ENCODE measurements at regions not wholly inside any gene's neighbourhood (a gene's known extent, or its start where the extent isn't known, plus 50 kb on each side); places are given as distances from the start of the nearest gene placed in this dataset.

DNA sequence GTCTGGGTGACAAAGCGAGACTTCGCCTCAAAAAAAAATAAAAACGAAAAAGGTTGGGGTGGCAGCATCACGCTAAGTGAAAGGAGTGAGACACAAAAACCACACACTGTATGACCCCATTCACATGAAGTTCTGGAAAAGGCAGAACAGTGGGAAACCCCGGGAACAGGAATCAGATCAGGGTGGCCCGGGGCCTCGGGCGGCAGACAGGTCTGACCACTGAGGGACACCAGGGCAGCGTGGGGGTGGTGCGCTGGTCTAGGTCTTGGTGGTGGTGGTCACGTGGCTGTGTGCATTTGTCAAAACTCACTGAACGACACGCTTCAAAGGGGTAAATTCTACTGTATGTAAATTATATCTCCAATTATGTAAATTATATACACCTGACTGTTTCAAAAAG is 79.7 kb upstream of the PRR20G start:
- TF ChIP-seq EZH2 (IDR thresholded peaks at IDR 0.05; ENCODE audit: borderline replicate concordance, insufficient read depth, low read depth, low read length, poor library complexity, severe bottlenecking), result no peak
- TF ChIP-seq, protein P1, sequence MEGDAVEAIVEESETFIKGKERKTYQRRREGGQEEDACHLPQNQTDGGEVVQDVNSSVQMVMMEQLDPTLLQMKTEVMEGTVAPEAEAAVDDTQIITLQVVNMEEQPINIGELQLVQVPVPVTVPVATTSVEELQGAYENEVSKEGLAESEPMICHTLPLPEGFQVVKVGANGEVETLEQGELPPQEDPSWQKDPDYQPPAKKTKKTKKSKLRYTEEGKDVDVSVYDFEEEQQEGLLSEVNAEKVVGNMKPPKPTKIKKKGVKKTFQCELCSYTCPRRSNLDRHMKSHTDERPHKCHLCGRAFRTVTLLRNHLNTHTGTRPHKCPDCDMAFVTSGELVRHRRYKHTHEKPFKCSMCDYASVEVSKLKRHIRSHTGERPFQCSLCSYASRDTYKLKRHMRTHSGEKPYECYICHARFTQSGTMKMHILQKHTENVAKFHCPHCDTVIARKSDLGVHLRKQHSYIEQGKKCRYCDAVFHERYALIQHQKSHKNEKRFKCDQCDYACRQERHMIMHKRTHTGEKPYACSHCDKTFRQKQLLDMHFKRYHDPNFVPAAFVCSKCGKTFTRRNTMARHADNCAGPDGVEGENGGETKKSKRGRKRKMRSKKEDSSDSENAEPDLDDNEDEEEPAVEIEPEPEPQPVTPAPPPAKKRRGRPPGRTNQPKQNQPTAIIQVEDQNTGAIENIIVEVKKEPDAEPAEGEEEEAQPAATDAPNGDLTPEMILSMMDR (IDR thresholded peaks at IDR 0.05), result no peak
- Histone ChIP-seq H3K9ac (ENCODE audit: low read length) (no peak overlapping the region), H3K4me2 (replicated peaks; ENCODE audit: low read depth, low read length, poor library complexity, severe bottlenecking) (no peak overlapping the region), H4K20me1 (ENCODE audit: control insufficient read depth, insufficient read depth, low read length, poor library complexity, severe bottlenecking) (no peaks in the 10 kb centered on the region), H2AFZ (ENCODE audit: insufficient read depth, low read depth, low read length, poor library complexity, severe bottlenecking) (no peak overlapping the region), H3K4me3 (ENCODE audit: control extremely low read depth in 1 of 5, extremely low read depth in 1 of 5, insufficient read depth in 1 of 5, low read depth in 2 of 5, low read length in 4 of 5) (no peak overlapping the region), H3K79me2 (ENCODE audit: control insufficient read depth, insufficient read depth, low read length) (no peaks in the 10 kb centered on the region), H3K9me3 (ENCODE audit: control extremely low read depth in 1 of 3, control insufficient read depth in 2 of 3, insufficient read depth in 1 of 3, low read length in 2 of 3) (peaks cover 0 to 3% (median 0%) of the 10 kb centered on the region in 3 donors), H3K27me3 (replicated peaks in 1 of 4; ENCODE audit: control extremely low read depth in 1 of 4, control insufficient read depth in 3 of 4, insufficient read depth in 4 of 4, low read length in 3 of 4) (peaks cover 0 to 4% (median 0%) of the 10 kb centered on the region in 4 experiments), H3K36me3 (replicated peaks in 1 of 2; ENCODE audit: control extremely low read depth in 1 of 2, control insufficient read depth in 1 of 2, extremely low read depth in 1 of 2, insufficient read depth in 2 of 2, low read length in 1 of 2) (no peaks in the 10 kb centered on the region), H3K27ac (ENCODE audit: low read length in 2 of 2) (no peak overlapping the region), H3K4me1 (ENCODE audit: control insufficient read depth in 2 of 2, insufficient read depth in 2 of 2, low read length in 2 of 2) (no peaks in the 10 kb centered on the region)
- Mint-ChIP-seq H3K27me3 (peaks cover 37% of the 10 kb centered on the region), H3K27ac (no peak overlapping the region), H3K4me1 (no peaks in the 10 kb centered on the region), H3K4me3 (no peak overlapping the region), H3K9me3 (ENCODE audit: insufficient read depth) (no peaks in the 10 kb centered on the region)
- no peak for ATAC-seq (ENCODE audit: low read depth)
- ChIA-PET POLR2A (no interaction called here), CTCF (no interaction called here)
- no peak for DNase-seq
- 90% methylated on average over 7 of the region's 13 CpGs for WGBS (ENCODE audit: insufficient coverage)
- intact Hi-C loops (cut with micrococcal nuclease), result no loop called here

DNA sequence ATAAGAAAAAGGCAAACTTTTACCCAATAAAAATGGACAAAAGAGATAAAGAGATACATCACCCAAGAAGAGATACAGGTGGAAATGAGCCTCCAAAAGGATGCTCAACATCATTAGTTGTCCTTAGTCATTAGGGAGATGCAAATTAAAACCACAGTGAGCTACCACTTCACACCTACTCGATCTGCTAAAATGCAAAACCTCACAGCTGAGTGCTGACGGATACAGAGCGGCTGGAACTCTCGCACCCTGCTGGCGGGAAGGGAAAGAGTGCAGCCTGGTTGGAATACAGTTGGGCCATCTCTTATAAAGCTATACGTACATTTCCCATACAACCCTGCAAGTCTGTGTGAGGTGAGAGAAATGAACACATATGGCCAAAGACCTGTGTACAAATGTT is 78.5 kb upstream of the PRR20G start:
- no peaks in the 10 kb centered on the region for H3K4me1 Mint-ChIP-seq
- DNase-seq (no peak), ATAC-seq (ENCODE audit: low read depth) (no peak)
- ChIA-PET POLR2A (no interaction called here), CTCF (no interaction called here)
- TF ChIP-seq EZH2 (IDR thresholded peaks at IDR 0.05; ENCODE audit: borderline replicate concordance, insufficient read depth, low read depth, low read length, poor library complexity, severe bottlenecking), result no peak
- TF ChIP-seq, protein P1 (IDR thresholded peaks at IDR 0.05), result no peak
- H3K4me3 Mint-ChIP-seq, result no peak overlapping the region
- no peak overlapping the region for H3K4me2 ChIP-seq (replicated peaks; ENCODE audit: low read depth, low read length, poor library complexity, severe bottlenecking)
- H3K27me3 ChIP-seq (replicated peaks in 1 of 4; ENCODE audit: control extremely low read depth in 1 of 4, control insufficient read depth in 3 of 4, insufficient read depth in 4 of 4, low read length in 3 of 4), result peaks cover 0 to 4% (median 0%) of the 10 kb centered on the region in 4 experiments
- no peak overlapping the region for H2AFZ ChIP-seq (ENCODE audit: insufficient read depth, low read depth, low read length, poor library complexity, severe bottlenecking)
- no peaks in the 10 kb centered on the region for H3K4me1 ChIP-seq (ENCODE audit: control insufficient read depth in 2 of 2, insufficient read depth in 2 of 2, low read length in 2 of 2)
- no peak overlapping the region for H3K27ac Mint-ChIP-seq
- no peaks in the 10 kb centered on the region for H4K20me1 ChIP-seq (ENCODE audit: control insufficient read depth, insufficient read depth, low read length, poor library complexity, severe bottlenecking)
- no peak overlapping the region for H3K4me3 ChIP-seq (ENCODE audit: control extremely low read depth in 1 of 5, extremely low read depth in 1 of 5, insufficient read depth in 1 of 5, low read depth in 2 of 5, low read length in 4 of 5)
- WGBS (ENCODE audit: insufficient coverage), result 17% methylated on average over 1 of the region's 6 CpGs
- no peaks in the 10 kb centered on the region for H3K79me2 ChIP-seq (ENCODE audit: control insufficient read depth, insufficient read depth, low read length)
- no peaks in the 10 kb centered on the region for H3K36me3 ChIP-seq (replicated peaks in 1 of 2; ENCODE audit: control extremely low read depth in 1 of 2, control insufficient read depth in 1 of 2, extremely low read depth in 1 of 2, insufficient read depth in 2 of 2, low read length in 1 of 2)
- H3K27ac ChIP-seq (ENCODE audit: low read length in 2 of 2), result no peak overlapping the region
- intact Hi-C loops (cut with micrococcal nuclease), result no loop called here
- H3K9me3 ChIP-seq (ENCODE audit: control extremely low read depth in 1 of 3, control insufficient read depth in 2 of 3, insufficient read depth in 1 of 3, low read length in 2 of 3), result peaks cover 0 to 4% (median 0%) of the 10 kb centered on the region in 3 donors
- H3K27me3 Mint-ChIP-seq, result peaks cover 33% of the 10 kb centered on the region
- no peak overlapping the region for H3K9ac ChIP-seq (ENCODE audit: low read length)
- no peaks in the 10 kb centered on the region for H3K9me3 Mint-ChIP-seq (ENCODE audit: insufficient read depth)
